ENCODE measurements at regions not wholly inside any gene's neighbourhood (a gene's known extent, or its start where the extent isn't known, plus 50 kb on each side); places are given as distances from the start of the nearest gene placed in this dataset.

DNA sequence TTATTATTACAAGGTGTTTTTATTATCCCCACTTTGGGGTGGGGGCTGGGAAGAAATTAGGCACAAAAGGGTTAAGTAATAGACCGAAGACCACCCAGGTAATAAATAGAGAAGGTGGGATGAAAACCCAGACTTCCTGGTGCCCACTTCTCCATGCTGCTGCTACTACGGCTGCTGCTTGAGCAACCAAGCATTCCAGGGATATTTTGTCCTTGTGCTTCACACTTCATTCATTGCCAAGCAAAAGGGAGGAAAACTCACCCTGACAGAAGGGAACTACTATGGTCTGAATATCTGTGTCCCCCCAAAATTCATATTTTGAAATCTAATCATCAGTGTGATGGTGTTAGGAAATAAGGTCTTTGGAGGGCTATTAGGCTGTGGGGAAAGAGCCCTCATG is 470.9 kb upstream of the API5 start:
- no TSS peak for BruUV-seq (replicated peaks)
- CTCF ChIA-PET = no interaction called here
- H3K9me3 ChIP-seq (replicated peaks; ENCODE audit: control insufficient read depth, insufficient read depth, low read length) = no peaks in the 10 kb centered on the region

DNA sequence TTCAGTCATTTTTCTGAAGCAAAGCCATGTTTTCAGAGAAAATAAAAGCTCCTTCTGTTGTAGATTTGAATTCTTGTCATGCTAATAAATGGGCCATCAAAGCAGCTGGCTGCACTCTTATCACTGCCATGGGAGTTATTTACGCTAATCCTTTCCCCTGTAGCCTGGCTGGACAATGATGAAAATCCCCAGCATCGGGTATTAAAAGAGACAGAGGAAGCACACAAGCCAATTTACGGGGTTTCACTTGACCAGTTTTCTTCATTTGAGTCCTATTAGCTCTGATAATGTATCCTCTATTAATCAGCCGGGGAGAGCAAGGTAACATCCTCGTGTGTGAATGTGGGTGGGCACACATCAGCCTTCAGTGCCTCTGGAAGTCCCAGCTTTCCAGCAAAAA is 470.2 kb upstream of the API5 start:
- H4K20me1 ChIP-seq (replicated peaks; ENCODE audit: control insufficient read depth, extremely low read depth, insufficient read depth, low read length) = no peaks in the 10 kb centered on the region
- no peak for FAIRE-seq
- CTCF ChIA-PET = no interaction called here
- POLR2A ChIA-PET = no interaction called here
- BruUV-seq (replicated peaks) = no TSS peak
- no peak overlapping the region for H2AFZ ChIP-seq (ENCODE audit: low read depth, low read length)
- H3K9me1 ChIP-seq (replicated peaks; ENCODE audit: control insufficient read depth, extremely low read depth, insufficient read depth, low read length) = no peaks in the 10 kb centered on the region
- no peaks in the 10 kb centered on the region for H3K4me1 ChIP-seq (ENCODE audit: control insufficient read depth, extremely low read depth, insufficient read depth, low read length)
- no peak overlapping the region for H3K4me3 ChIP-seq (replicated peaks in 1 of 3; ENCODE audit: insufficient read depth in 1 of 3, low read depth in 1 of 3, low read length in 3 of 3)
- intact Hi-C loops (cut with micrococcal nuclease) = no loop called here
- no peak overlapping the region for H3K9ac ChIP-seq (replicated peaks; ENCODE audit: extremely low read depth, insufficient read depth, low read length)
- no peaks in the 10 kb centered on the region for H3K79me2 ChIP-seq (ENCODE audit: control insufficient read depth, insufficient read depth, low read length)
- no peaks in the 10 kb centered on the region for H3K36me3 ChIP-seq (ENCODE audit: control insufficient read depth in 2 of 2, extremely low read depth in 1 of 2, insufficient read depth in 2 of 2, low read length in 2 of 2)
- TF ChIP-seq POLR2AphosphoS5 (IDR thresholded peaks at IDR 0.05; ENCODE audit: insufficient read depth, low read depth, low read length) = no peak
- no peak for TF ChIP-seq FOS (IDR thresholded peaks at IDR 0.05; ENCODE audit: borderline replicate concordance, insufficient read depth, low read length)
- TF ChIP-seq, protein P1, sequence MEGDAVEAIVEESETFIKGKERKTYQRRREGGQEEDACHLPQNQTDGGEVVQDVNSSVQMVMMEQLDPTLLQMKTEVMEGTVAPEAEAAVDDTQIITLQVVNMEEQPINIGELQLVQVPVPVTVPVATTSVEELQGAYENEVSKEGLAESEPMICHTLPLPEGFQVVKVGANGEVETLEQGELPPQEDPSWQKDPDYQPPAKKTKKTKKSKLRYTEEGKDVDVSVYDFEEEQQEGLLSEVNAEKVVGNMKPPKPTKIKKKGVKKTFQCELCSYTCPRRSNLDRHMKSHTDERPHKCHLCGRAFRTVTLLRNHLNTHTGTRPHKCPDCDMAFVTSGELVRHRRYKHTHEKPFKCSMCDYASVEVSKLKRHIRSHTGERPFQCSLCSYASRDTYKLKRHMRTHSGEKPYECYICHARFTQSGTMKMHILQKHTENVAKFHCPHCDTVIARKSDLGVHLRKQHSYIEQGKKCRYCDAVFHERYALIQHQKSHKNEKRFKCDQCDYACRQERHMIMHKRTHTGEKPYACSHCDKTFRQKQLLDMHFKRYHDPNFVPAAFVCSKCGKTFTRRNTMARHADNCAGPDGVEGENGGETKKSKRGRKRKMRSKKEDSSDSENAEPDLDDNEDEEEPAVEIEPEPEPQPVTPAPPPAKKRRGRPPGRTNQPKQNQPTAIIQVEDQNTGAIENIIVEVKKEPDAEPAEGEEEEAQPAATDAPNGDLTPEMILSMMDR (IDR thresholded peaks at IDR 0.05; ENCODE audit: extremely low read depth in 1 of 2, insufficient read depth in 1 of 2, low read depth in 1 of 2, low read length in 2 of 2) = no peak
- no peak for TF ChIP-seq JUN (IDR thresholded peaks at IDR 0.05; ENCODE audit: borderline replicate concordance, insufficient read depth, insufficient read length, low read depth)
- TF ChIP-seq POLR2A (IDR thresholded peaks at IDR 0.05; ENCODE audit: low read depth, low read length) = no peak
- TF ChIP-seq EZH2 (IDR thresholded peaks at IDR 0.05; ENCODE audit: borderline replicate concordance, low read depth, low read length, severe bottlenecking) = no peak
- TF ChIP-seq GATA2 (IDR thresholded peaks at IDR 0.05; ENCODE audit: insufficient read depth, insufficient read length, low read depth, low read length) = no peak
- TF ChIP-seq, protein P2, sequence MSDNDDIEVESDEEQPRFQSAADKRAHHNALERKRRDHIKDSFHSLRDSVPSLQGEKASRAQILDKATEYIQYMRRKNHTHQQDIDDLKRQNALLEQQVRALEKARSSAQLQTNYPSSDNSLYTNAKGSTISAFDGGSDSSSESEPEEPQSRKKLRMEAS (IDR thresholded peaks at IDR 0.05; ENCODE audit: insufficient read depth, insufficient read length) = no peak
- TF ChIP-seq MYC (IDR thresholded peaks at IDR 0.05; ENCODE audit: low read depth, low read length) = no peak
- no peaks in the 10 kb centered on the region for H3K9me3 ChIP-seq (replicated peaks; ENCODE audit: control insufficient read depth, insufficient read depth, low read length)
- dilution Hi-C loops (cut with MboI; ENCODE audit: extremely low pct_ligation_motif_present, low sequenced_read_pairs) = no loop called here
- DNase-seq (ENCODE audit: low read depth, low spot score) = no peak
- H3K4me2 ChIP-seq (ENCODE audit: insufficient read depth, low read length) = no peak overlapping the region
- no peaks in the 10 kb centered on the region for H3K27me3 ChIP-seq (ENCODE audit: control insufficient read depth in 2 of 2, insufficient read depth in 2 of 2, low read length in 2 of 2)
- no peak overlapping the region for H3K27ac ChIP-seq (ENCODE audit: insufficient read depth, low read depth, low read length)

More for the DNA sequence above, 470.9 kb upstream of the API5 start:
- Histone ChIP-seq H3K79me2 (ENCODE audit: control insufficient read depth, insufficient read depth, low read length) (no peaks in the 10 kb centered on the region), H3K9me1 (replicated peaks; ENCODE audit: control insufficient read depth, extremely low read depth, insufficient read depth, low read length) (no peaks in the 10 kb centered on the region), H3K4me2 (ENCODE audit: insufficient read depth, low read length) (no peak overlapping the region), H3K4me1 (ENCODE audit: control insufficient read depth, extremely low read depth, insufficient read depth, low read length) (no peaks in the 10 kb centered on the region), H3K4me3 (replicated peaks in 1 of 3; ENCODE audit: insufficient read depth in 1 of 3, low read depth in 1 of 3, low read length in 3 of 3) (no peak overlapping the region), H3K36me3 (ENCODE audit: control insufficient read depth in 2 of 2, extremely low read depth in 1 of 2, insufficient read depth in 2 of 2, low read length in 2 of 2) (no peaks in the 10 kb centered on the region), H3K27ac (ENCODE audit: insufficient read depth, low read depth, low read length) (no peak overlapping the region), H2AFZ (ENCODE audit: low read depth, low read length) (no peak overlapping the region), H3K9ac (replicated peaks; ENCODE audit: extremely low read depth, insufficient read depth, low read length) (no peak overlapping the region), H4K20me1 (replicated peaks; ENCODE audit: control insufficient read depth, extremely low read depth, insufficient read depth, low read length) (no peaks in the 10 kb centered on the region), H3K27me3 (ENCODE audit: control insufficient read depth in 2 of 2, insufficient read depth in 2 of 2, low read length in 2 of 2) (no peaks in the 10 kb centered on the region)
- no peak for TF ChIP-seq GATA2 (IDR thresholded peaks at IDR 0.05; ENCODE audit: insufficient read depth, insufficient read length, low read depth, low read length)
- no peak for FAIRE-seq
- POLR2A ChIA-PET = no interaction called here
- dilution Hi-C loops (cut with MboI; ENCODE audit: extremely low pct_ligation_motif_present, low sequenced_read_pairs) = no loop called here
- DNase-seq (ENCODE audit: low read depth, low spot score) = no peak
- intact Hi-C loops (cut with micrococcal nuclease) = no loop called here

All from endothelial cell of umbilical vein (primary cell).